ENCODE measurements at regions not wholly inside any gene's neighbourhood (a gene's known extent, or its start where the extent isn't known, plus 50 kb on each side); places are given as distances from the start of the nearest gene placed in this dataset.

- TF ChIP-seq EZH2 (IDR thresholded peaks at IDR 0.05; ENCODE audit: insufficient read depth, poor library complexity, severe bottlenecking) = no peak
- no peak for TF ChIP-seq EZH2phosphoT487 (IDR thresholded peaks at IDR 0.05; ENCODE audit: insufficient read depth, low read depth)
Measured at GRCh38 chr5:1662559-1663085, 137.0 kb downstream of the MRPL36 start.

Measured in GM23248 (cell line).